ENCODE measurements at regions not wholly inside any gene's neighbourhood (a gene's known extent, or its start where the extent isn't known, plus 50 kb on each side); places are given as distances from the start of the nearest gene placed in this dataset.
"Not testable (repeated sequence)": the region's sequence is repeated elsewhere in the genome, so short reads cannot be mapped to it uniquely, and the experiment has no call there.

DNA sequence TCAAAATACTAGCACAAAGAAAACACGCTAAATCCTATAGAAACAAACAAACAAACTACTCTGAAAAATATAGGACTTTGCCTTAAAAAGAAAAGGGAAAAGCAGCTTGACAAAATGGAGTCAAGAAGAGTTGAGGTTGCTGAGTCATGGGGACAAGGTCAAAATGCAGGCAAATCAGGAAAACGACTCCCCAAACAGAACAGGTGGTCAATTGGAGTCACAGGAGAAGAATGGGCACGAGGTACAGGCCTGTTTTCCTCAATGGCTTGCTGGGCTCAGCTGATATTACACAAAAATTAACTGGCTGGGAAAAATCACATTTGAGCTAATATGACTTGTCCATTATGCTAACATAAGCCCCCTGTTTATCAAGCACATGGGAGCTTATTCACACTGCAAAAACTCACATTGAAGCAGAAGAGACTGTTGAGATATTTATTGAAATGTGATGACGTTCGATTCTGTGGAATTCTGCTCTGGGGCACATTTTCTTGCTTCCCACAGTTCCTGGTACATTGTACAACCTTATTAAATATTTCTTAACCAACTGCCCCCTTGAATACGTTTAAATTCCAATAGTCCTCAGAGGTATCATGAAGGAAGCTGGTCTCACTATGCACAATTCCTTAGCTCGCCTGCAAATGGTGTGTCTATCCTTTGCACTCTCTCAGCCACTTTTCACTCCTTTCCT, 1622.1 kb downstream of the STIM2 start:
- no peak overlapping the region for H3K4me3 Mint-ChIP-seq
- H3K4me1 ChIP-seq (ENCODE audit: insufficient read depth, low read length): no peaks in the 10 kb centered on the region
- H3K27ac Mint-ChIP-seq: no peak overlapping the region
- H3K4me3 ChIP-seq (ENCODE audit: low read length): no peak overlapping the region
- no peak for DNase-seq
- no peaks in the 10 kb centered on the region for H3K27me3 Mint-ChIP-seq
- no peak overlapping the region for H3K27ac ChIP-seq (ENCODE audit: low read depth, low read length)
- CTCF ChIA-PET: no interaction called here
- H3K9me3 ChIP-seq (ENCODE audit: low read length): no peaks in the 10 kb centered on the region
- H3K36me3 ChIP-seq (ENCODE audit: insufficient read depth, low read length): no peaks in the 10 kb centered on the region
- H3K9me3 Mint-ChIP-seq: peaks cover 2 to 41% (median 11%) of the 10 kb centered on the region in 5 donors
- no peaks in the 10 kb centered on the region for H3K36me3 Mint-ChIP-seq
- no peaks in the 10 kb centered on the region for H3K27me3 ChIP-seq (ENCODE audit: insufficient read depth, low read length, poor library complexity, severe bottlenecking)
- POLR2A ChIA-PET: no interaction called here
- H3K4me1 Mint-ChIP-seq: no peaks in the 10 kb centered on the region

DNA sequence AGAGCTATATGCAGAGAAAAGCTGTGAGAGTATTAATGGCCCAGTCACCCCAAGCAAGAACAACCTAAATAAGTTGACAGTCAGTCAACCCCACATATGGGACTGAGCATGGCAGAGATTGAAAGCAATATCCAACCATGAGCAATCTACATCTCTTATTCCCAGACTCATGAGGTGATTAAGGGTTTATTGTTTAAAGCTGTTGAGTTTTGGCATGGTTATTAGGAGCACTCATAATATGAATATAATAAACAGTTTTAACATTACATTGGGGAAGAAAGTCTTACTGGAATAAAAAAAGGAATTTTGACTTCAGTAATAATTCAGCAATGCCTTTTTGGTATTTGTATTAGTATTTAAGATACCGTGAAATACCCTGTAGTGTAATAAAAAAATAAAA, 1627.4 kb downstream of the STIM2 start:
- Mint-ChIP-seq H3K27ac (no peak overlapping the region), H3K9me3 (peaks cover 9 to 35% (median 10%) of the 10 kb centered on the region in 5 donors), H3K4me3 (no peak overlapping the region), H3K27me3 (no peaks in the 10 kb centered on the region), H3K36me3 (no peaks in the 10 kb centered on the region), H3K4me1 (no peaks in the 10 kb centered on the region)
- no peaks in the 10 kb centered on the region for H3K4me1 ChIP-seq (ENCODE audit: insufficient read depth, low read length)
- H3K36me3 ChIP-seq (ENCODE audit: insufficient read depth, low read length): no peaks in the 10 kb centered on the region
- DNase-seq: no peak
- no peak overlapping the region for H3K4me3 ChIP-seq (ENCODE audit: low read length)
- POLR2A ChIA-PET: no interaction called here
- H3K9me3 ChIP-seq (ENCODE audit: low read length): no peaks in the 10 kb centered on the region
- CTCF ChIA-PET: no interaction called here
- H3K27me3 ChIP-seq (ENCODE audit: insufficient read depth, low read length, poor library complexity, severe bottlenecking): no peaks in the 10 kb centered on the region
- H3K27ac ChIP-seq (ENCODE audit: low read depth, low read length): no peak overlapping the region

DNA sequence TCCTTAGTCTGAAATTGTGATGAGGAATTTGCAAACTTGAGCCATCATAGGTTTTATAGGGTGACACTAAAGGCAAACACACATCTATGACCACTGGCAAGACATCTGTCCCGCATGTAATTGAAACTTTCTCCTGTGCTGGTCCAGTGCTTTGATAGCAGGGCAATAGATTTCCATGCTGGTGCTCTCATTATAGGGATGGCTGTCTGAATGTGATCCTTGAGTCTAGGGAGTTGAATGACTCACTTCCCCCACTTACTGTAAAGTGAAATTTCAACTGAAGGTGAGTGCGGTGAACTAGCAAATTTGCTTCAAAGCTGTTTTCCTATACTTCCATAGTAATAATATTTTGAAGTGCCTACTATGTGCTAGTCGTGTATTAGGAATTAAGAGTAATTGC, 1630.0 kb downstream of the STIM2 start:
- Histone ChIP-seq H3K27me3 (ENCODE audit: insufficient read depth, low read length, poor library complexity, severe bottlenecking) (no peaks in the 10 kb centered on the region), H3K27ac (ENCODE audit: low read depth, low read length) (no peak overlapping the region), H3K4me3 (ENCODE audit: low read length) (no peak overlapping the region), H3K9me3 (ENCODE audit: low read length) (no peaks in the 10 kb centered on the region), H3K36me3 (ENCODE audit: insufficient read depth, low read length) (no peaks in the 10 kb centered on the region), H3K4me1 (ENCODE audit: insufficient read depth, low read length) (no peaks in the 10 kb centered on the region)
- Mint-ChIP-seq H3K4me3 (no peak overlapping the region), H3K27me3 (no peaks in the 10 kb centered on the region), H3K36me3 (no peaks in the 10 kb centered on the region), H3K9me3 (peaks cover 12 to 21% (median 14%) of the 10 kb centered on the region in 5 donors), H3K4me1 (no peaks in the 10 kb centered on the region), H3K27ac (no peak overlapping the region)
- CTCF ChIA-PET: no interaction called here
- DNase-seq: no peak
- POLR2A ChIA-PET: no interaction called here

DNA sequence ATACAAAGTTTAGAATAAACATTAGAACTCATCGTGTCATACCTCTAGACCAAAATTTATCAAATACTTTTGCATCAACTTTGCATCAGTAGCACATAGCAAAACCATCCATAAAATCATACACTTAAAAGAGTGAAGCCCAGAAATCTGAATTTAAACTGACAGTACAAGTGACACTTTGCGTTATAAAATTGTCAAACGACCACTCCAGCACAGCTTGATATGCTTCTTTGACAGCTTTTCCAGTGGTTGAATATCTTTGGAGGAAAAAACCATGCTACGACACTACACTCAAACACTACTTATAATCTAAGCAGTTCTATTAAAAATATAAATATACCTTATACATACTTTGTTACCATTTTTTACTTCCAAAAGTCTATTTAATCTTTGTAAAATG, 1644.4 kb downstream of the STIM2 start:
- ChIA-PET POLR2A (no interaction called here), CTCF (no interaction called here)
- H3K4me1 Mint-ChIP-seq: no peaks in the 10 kb centered on the region
- H3K4me3 ChIP-seq (ENCODE audit: low read length): no peak overlapping the region
- H3K27me3 Mint-ChIP-seq: no peaks in the 10 kb centered on the region
- DNase-seq: no peak
- peaks cover 0 to 19% (median 5%) of the 10 kb centered on the region in 5 donors for H3K9me3 Mint-ChIP-seq
- H3K27ac Mint-ChIP-seq: no peak overlapping the region
- peaks cover 0 to 1% (median 0%) of the 10 kb centered on the region in 3 donors for H3K36me3 Mint-ChIP-seq
- no peaks in the 10 kb centered on the region for H3K36me3 ChIP-seq (ENCODE audit: insufficient read depth, low read length)
- no peaks in the 10 kb centered on the region for H3K4me1 ChIP-seq (ENCODE audit: insufficient read depth, low read length)
- H3K9me3 ChIP-seq (ENCODE audit: low read length): no peaks in the 10 kb centered on the region
- no peak overlapping the region for H3K27ac ChIP-seq (ENCODE audit: low read depth, low read length)
- no peaks in the 10 kb centered on the region for H3K27me3 ChIP-seq (ENCODE audit: insufficient read depth, low read length, poor library complexity, severe bottlenecking)
- no peak overlapping the region for H3K4me3 Mint-ChIP-seq

DNA sequence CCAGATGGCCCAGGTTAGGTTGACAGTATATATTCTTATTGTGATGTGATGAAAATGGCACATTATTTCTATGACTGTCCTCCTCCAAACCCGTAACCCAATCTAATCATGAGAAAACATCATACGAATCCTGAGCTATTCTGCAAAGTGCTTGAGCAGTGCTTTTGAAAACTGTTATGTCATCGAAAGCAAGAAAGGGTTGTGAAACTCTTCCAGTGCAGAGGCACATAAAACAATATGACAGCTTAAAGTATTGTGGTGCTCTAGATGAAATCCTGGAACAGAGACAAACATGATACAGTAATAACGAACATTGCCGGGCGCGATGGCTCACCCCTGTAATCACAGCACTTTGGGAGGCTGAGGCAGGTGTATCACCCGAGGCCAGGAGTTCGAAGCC, 1648.0 kb downstream of the STIM2 start:
- no peak overlapping the region for H3K4me3 Mint-ChIP-seq
- Histone ChIP-seq H3K27ac (ENCODE audit: low read depth, low read length) (no peak overlapping the region), H3K9me3 (ENCODE audit: low read length) (no peaks in the 10 kb centered on the region), H3K4me3 (ENCODE audit: low read length) (no peak overlapping the region), H3K27me3 (ENCODE audit: insufficient read depth, low read length, poor library complexity, severe bottlenecking) (no peaks in the 10 kb centered on the region), H3K4me1 (ENCODE audit: insufficient read depth, low read length) (no peaks in the 10 kb centered on the region), H3K36me3 (ENCODE audit: insufficient read depth, low read length) (no peaks in the 10 kb centered on the region)
- H3K36me3 Mint-ChIP-seq: no peaks in the 10 kb centered on the region
- ChIA-PET POLR2A (no interaction called here), CTCF (no interaction called here)
- H3K27me3 Mint-ChIP-seq: no peaks in the 10 kb centered on the region
- no peak for DNase-seq
- H3K9me3 Mint-ChIP-seq: peaks cover 0 to 29% (median 6%) of the 10 kb centered on the region in 5 donors
- H3K27ac Mint-ChIP-seq: no peak overlapping the region
- no peaks in the 10 kb centered on the region for H3K4me1 Mint-ChIP-seq

DNA sequence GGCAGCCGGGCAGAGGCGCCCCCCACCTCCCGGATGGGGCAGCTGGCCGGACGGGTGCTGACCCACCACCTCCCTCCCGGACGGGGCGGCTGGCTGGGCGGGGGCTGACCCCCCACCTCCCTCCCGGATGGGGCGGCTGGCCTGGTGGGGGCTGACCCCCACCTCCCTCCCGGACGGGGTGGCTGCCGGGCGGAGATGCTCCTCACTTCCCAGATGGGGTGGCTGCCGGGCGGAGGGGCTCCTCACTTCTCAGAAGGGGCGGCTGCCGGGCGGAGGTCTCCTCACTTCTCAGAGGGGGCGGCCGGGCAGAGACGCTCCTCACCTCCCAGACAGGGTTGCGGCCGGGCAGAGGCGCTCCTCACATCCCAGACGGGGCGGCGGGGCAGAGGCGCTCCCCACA, 1654.1 kb downstream of the STIM2 start:
- H3K9me3 ChIP-seq (ENCODE audit: low read length); H3K4me3 ChIP-seq (ENCODE audit: low read length); H3K4me3 Mint-ChIP-seq; POLR2A ChIA-PET; H3K4me1 ChIP-seq (ENCODE audit: insufficient read depth, low read length); H3K27me3 Mint-ChIP-seq; H3K4me1 Mint-ChIP-seq; H3K27me3 ChIP-seq (ENCODE audit: insufficient read depth, low read length, poor library complexity, severe bottlenecking); H3K36me3 ChIP-seq (ENCODE audit: insufficient read depth, low read length); CTCF ChIA-PET; H3K36me3 Mint-ChIP-seq; H3K27ac Mint-ChIP-seq; H3K27ac ChIP-seq (ENCODE audit: low read depth, low read length); DNase-seq: not testable (repeated sequence)
- peaks cover 3 to 32% (median 8%) of the 10 kb centered on the region in 5 donors for H3K9me3 Mint-ChIP-seq

DNA sequence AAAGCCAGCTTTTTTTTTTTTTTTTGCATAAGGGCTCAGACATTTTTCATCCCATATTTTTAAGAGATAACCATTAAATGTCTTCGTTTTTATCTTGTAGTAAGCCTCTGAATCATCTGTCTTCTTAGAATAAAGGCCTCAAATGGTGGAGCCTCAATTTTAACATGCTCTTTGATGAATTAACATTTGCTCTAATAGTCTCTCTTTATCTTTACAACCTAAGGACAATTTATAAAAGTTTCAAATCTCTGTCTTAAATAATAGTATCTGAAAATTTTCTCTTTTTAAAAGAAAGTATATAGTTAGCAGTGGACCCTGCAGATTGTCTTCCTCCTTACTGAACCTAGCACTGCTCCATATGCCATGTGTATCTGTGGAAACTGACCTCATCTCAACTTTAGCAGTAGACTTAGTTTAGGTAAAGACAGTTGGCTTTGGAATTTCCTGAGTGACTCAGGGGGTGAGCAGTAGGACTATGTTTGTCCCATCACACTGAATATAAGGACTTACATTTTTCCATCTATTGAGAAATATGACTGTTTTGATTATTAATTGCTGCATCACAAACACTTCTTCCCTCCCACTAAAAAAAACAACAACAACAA, 1658.0 kb downstream of the STIM2 start:
- Mint-ChIP-seq H3K4me1 (no peaks in the 10 kb centered on the region), H3K27ac (no peak overlapping the region), H3K9me3 (peaks cover 5 to 33% (median 8%) of the 10 kb centered on the region in 5 donors), H3K4me3 (no peak overlapping the region), H3K27me3 (no peaks in the 10 kb centered on the region), H3K36me3 (no peaks in the 10 kb centered on the region)
- Histone ChIP-seq H3K27me3 (ENCODE audit: insufficient read depth, low read length, poor library complexity, severe bottlenecking) (no peaks in the 10 kb centered on the region), H3K27ac (ENCODE audit: low read depth, low read length) (no peak overlapping the region), H3K36me3 (ENCODE audit: insufficient read depth, low read length) (no peaks in the 10 kb centered on the region), H3K4me3 (ENCODE audit: low read length) (no peak overlapping the region), H3K9me3 (ENCODE audit: low read length) (no peaks in the 10 kb centered on the region), H3K4me1 (ENCODE audit: insufficient read depth, low read length) (no peaks in the 10 kb centered on the region)
- no peak for DNase-seq
- ChIA-PET CTCF (no interaction called here), POLR2A (no interaction called here)

DNA sequence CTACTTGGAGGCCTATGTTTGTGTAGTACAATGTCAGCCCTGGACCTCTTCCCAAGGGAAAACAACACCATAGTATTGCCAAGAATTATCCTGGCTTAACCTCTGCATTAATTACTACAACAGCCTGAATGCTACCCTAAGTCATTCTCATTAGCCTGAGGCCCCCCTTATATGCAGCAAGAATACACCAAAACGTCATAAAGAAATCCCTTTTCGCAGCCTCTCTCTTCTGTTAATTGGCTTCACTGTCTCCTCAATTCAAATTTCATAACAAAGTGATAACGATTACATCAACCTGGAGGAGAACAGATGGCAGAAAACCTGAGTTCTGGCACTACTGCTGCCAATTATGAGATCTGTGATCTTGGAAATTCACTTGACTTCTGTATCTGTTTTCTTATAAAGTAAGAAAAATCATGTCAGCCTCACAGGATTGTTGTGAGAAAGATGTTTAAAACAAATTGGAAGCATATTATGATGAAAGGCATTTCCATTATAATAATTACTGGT, 1663.1 kb downstream of the STIM2 start:
- H3K36me3 ChIP-seq (ENCODE audit: insufficient read depth, low read length): no peaks in the 10 kb centered on the region
- POLR2A ChIA-PET: no interaction called here
- no peaks in the 10 kb centered on the region for H3K4me1 Mint-ChIP-seq

More for the DNA sequence above, 1663.1 kb downstream of the STIM2 start:
- Mint-ChIP-seq H3K27ac (no peak overlapping the region), H3K4me3 (no peak overlapping the region), H3K27me3 (no peaks in the 10 kb centered on the region), H3K9me3 (peaks cover 3 to 31% (median 8%) of the 10 kb centered on the region in 5 donors), H3K36me3 (no peaks in the 10 kb centered on the region)
- no peak overlapping the region for H3K27ac ChIP-seq (ENCODE audit: low read depth, low read length)
- DNase-seq: no peak
- no peaks in the 10 kb centered on the region for H3K4me1 ChIP-seq (ENCODE audit: insufficient read depth, low read length)
- H3K27me3 ChIP-seq (ENCODE audit: insufficient read depth, low read length, poor library complexity, severe bottlenecking): no peaks in the 10 kb centered on the region
- CTCF ChIA-PET: no interaction called here
- H3K9me3 ChIP-seq (ENCODE audit: low read length): no peaks in the 10 kb centered on the region
- H3K4me3 ChIP-seq (ENCODE audit: low read length): no peak overlapping the region
